HepG2 (cell line): ENCODE measurements at regions not wholly inside any gene's neighbourhood (a gene's known extent, or its start where the extent isn't known, plus 50 kb on each side); places are given as distances from the start of the nearest gene placed in this dataset.

Source experiments
- BCL3 ChIP-seq: sonication (generic); formaldehyde crosslinking; IDR thresholded peaks from 2 replicates; pipeline ENCODE4 v1.5.1; 2020; ENCODE audit warnings: mild to moderate bottlenecking, missing genetic modification reagents, moderate library complexity
- BRF2 ChIP-seq: sonication (generic); formaldehyde crosslinking; IDR thresholded peaks from 2 replicates; pipeline ENCODE4 v1.8.1; 2022; ENCODE audit warnings: mild to moderate bottlenecking, missing genetic modification reagents
- CBX1 ChIP-seq: IDR thresholded peaks from one replicate; pipeline ENCODE4 v1.6.1; 2016; ENCODE audit warnings: antibody characterized with exemption, low read depth
- NKX3-1 ChIP-seq: sonication (generic); formaldehyde crosslinking; IDR thresholded peaks from 2 replicates; pipeline ENCODE4 v1.5.0; 2020; ENCODE audit warnings: missing genetic modification reagents
- SMC3 ChIP-seq: IDR thresholded peaks from 2 replicates; pipeline ENCODE4 v1.6.1; 2011; ENCODE audit warnings: low read length, improper control_type of control experiment
- SNRNP70 ChIP-seq: fragments of 200-400 bp; formaldehyde crosslinking; IDR thresholded peaks from 2 replicates; pipeline ENCODE4 v1.6.1; 2017; ENCODE audit warnings: mild to moderate bottlenecking, low read depth, low read length, moderate library complexity
- STAG1 ChIP-seq: sonication (generic); formaldehyde crosslinking; IDR thresholded peaks from 2 replicates; pipeline ENCODE4 v1.4.0; 2020; ENCODE audit warnings: missing genetic modification reagents
- TCF7L2 ChIP-seq: IDR thresholded peaks from 2 replicates; pipeline ENCODE4 v1.6.1; 2011; ENCODE audit warnings: mild to moderate bottlenecking, low read depth, low read length, moderate library complexity
- ZNF431 ChIP-seq: sonication (generic); formaldehyde crosslinking; IDR thresholded peaks from 2 replicates; pipeline ENCODE4 v1.9.0; 2022; ENCODE audit warnings: missing genetic modification reagents, low read depth, mild to moderate bottlenecking, borderline replicate concordance
- ZNF570 ChIP-seq: sonication (generic); formaldehyde crosslinking; IDR thresholded peaks from 2 replicates; pipeline ENCODE4 v1.4.0; 2020; ENCODE audit warnings: mild to moderate bottlenecking, missing genetic modification reagents, borderline replicate concordance
- ZNF629 ChIP-seq: sonication (generic); formaldehyde crosslinking; conservative IDR thresholded peaks from 2 replicates; pipeline ENCODE4 v1.5.0; 2020; ENCODE audit warnings: missing genetic modification reagents
- ZNF703 ChIP-seq: sonication (generic); formaldehyde crosslinking; IDR thresholded peaks from 2 replicates; pipeline ENCODE4 v1.5.1; 2020; ENCODE audit warnings: missing genetic modification reagents, mild to moderate bottlenecking, moderate library complexity, borderline replicate concordance

DNA sequence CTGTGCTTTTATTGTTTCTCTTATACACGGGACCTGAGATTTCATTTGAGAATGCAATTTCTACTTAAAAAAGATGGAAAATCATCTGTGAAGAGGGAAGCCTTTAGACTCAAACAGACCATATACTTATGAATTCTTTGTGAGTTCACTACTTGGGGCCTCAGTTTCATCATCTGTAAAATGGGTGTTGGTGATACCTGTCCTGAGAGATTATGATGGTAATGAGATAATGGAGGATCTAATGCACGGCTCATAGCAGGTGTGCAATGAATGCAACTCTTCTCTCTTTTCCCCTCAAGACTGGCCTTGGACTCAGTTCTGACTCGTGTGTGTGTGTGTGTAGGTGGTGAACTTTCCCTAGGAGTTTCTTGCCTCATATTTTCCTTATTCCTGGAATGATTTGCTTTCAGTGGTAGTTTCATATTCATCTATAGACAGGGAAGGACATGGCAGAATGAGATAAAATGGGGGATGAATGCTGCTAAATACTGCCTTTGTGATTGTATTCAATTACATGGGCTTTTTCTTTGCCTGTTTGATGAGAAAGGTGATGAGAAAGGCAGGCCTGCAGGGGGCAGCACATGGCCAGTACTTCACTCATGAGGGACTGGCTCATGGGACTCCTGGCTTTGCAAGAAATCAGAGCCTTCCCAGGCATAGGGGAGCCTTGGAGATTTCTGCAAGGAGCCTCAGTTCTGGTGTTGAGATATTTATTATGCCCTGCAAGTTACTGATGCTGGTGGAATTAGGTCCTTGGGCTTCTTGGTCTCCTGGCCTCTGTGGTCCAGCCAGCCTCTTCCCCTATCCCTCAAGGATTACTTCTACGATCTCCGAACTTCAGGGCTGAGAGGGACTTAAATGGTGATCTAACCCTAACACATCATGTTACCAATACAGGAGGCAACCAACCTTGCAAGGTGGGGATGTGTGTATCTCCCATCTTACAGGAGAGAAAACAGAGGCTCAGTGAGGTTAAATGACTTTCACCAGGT is 70.7 kb downstream of the RPLP1 start (continued):
- TF ChIP-seq SMC3 (peak; percentile 69; the same call in 1 of the 2 replicates), BCL3 (CRISPR knock-in tag) (no peak), CBX1 (no peak), TCF7L2 (no peak), ZNF431 (CRISPR knock-in tag) (no peak), SNRNP70 (no peak), ZNF570 (CRISPR knock-in tag) (no peak), ZNF629 (CRISPR knock-in tag) (peak; percentile 86), STAG1 (peak; percentile 77), NKX3-1 (CRISPR knock-in tag) (no peak), BRF2 (no peak), ZNF703 (CRISPR knock-in tag) (no peak)
